ENCODE measurements at regions not wholly inside any gene's neighbourhood (a gene's known extent, or its start where the extent isn't known, plus 50 kb on each side); places are given as distances from the start of the nearest gene placed in this dataset.

- Histone ChIP-seq H3K4me1 (no peaks in the 10 kb centered on the region), H3K36me3 (no peaks in the 10 kb centered on the region), H3K27me3 (no peaks in the 10 kb centered on the region), H3K27ac (no peak overlapping the region), H3K4me3 (no peak overlapping the region), H3K9me3 (no peaks in the 10 kb centered on the region)
- in situ Hi-C loops (cut with MboI; ENCODE audit: low pct_ligation_motif_present in 1 of 4, low pct_unique_long_range_greater_than_20kb in 1 of 4, low sequenced_read_pairs in 3 of 4) = no loop called here
- intact Hi-C loops (cut with DNase I; ENCODE audit: low total_unique reads) = no loop called here
- DNase-seq = no peak
- no peak for TF ChIP-seq CTCF (IDR thresholded peaks at IDR 0.05)
- no peak for TF ChIP-seq POLR2A (IDR thresholded peaks at IDR 0.05)
- TF ChIP-seq EP300 (IDR thresholded peaks at IDR 0.05; ENCODE audit: low read depth) = no peak
- TF ChIP-seq POLR2AphosphoS5 (IDR thresholded peaks at IDR 0.05) = no peak
- WGBS, 2 donors (ENCODE audit: low coverage in 1 of 2) = 40 to 86% methylated on average over 2 to 9 of the region's 9 CpGs
These were observed 764.9 kb downstream of the TMEM182 start for GRCh38 chr2:103526757-103527156.

- TF ChIP-seq POLR2AphosphoS5 (IDR thresholded peaks at IDR 0.05) = no peak
- Histone ChIP-seq H3K4me3 (no peak overlapping the region), H3K4me1 (no peaks in the 10 kb centered on the region), H3K27ac (no peak overlapping the region), H3K27me3 (no peaks in the 10 kb centered on the region), H3K9me3 (no peaks in the 10 kb centered on the region), H3K36me3 (no peaks in the 10 kb centered on the region)
- DNase-seq = no peak
- in situ Hi-C loops (cut with MboI; ENCODE audit: low pct_ligation_motif_present in 1 of 4, low pct_unique_long_range_greater_than_20kb in 1 of 4, low sequenced_read_pairs in 3 of 4) (no loop called here), intact Hi-C loops (cut with DNase I; ENCODE audit: low total_unique reads) (no loop called here)
- 54 to 58% methylated on average over 3 of the region's 3 CpGs for WGBS, 2 donors (ENCODE audit: low coverage in 1 of 2)
These were observed 765.4 kb downstream of the TMEM182 start for GRCh38 chr2:103527278-103527677.

GRCh38 chr2:103529798-103530502 lies 768.1 kb downstream of the TMEM182 start:
- H3K9me3 ChIP-seq = no peaks in the 10 kb centered on the region
- intact Hi-C loops (cut with DNase I; ENCODE audit: low total_unique reads) = no loop called here
- H3K4me1 ChIP-seq = no peaks in the 10 kb centered on the region
- H3K36me3 ChIP-seq = no peaks in the 10 kb centered on the region
- H3K4me3 ChIP-seq = no peak overlapping the region
- no peaks in the 10 kb centered on the region for H3K27me3 ChIP-seq
- no peak overlapping the region for H3K27ac ChIP-seq
- TF ChIP-seq POLR2A (IDR thresholded peaks at IDR 0.05) = no peak
- TF ChIP-seq EP300 (IDR thresholded peaks at IDR 0.05; ENCODE audit: low read depth) = no peak
- TF ChIP-seq CTCF (IDR thresholded peaks at IDR 0.05) = no peak
- no peak for TF ChIP-seq POLR2AphosphoS5 (IDR thresholded peaks at IDR 0.05)
- WGBS, 2 donors (ENCODE audit: low coverage in 1 of 2) = 71 to 77% methylated on average over 4 to 5 of the region's 5 CpGs
- in situ Hi-C loops (cut with MboI; ENCODE audit: low pct_ligation_motif_present in 1 of 4, low pct_unique_long_range_greater_than_20kb in 1 of 4, low sequenced_read_pairs in 3 of 4) = no loop called here
- no peak for DNase-seq

GRCh38 chr2:103552775-103553174 lies 790.9 kb downstream of the TMEM182 start:
- intact Hi-C loops (cut with DNase I; ENCODE audit: low total_unique reads) (no loop called here), in situ Hi-C loops (cut with MboI; ENCODE audit: low pct_ligation_motif_present in 1 of 4, low pct_unique_long_range_greater_than_20kb in 1 of 4, low sequenced_read_pairs in 3 of 4) (no loop called here)
- Histone ChIP-seq H3K9me3 (no peaks in the 10 kb centered on the region), H3K27me3 (no peaks in the 10 kb centered on the region), H3K4me3 (no peak overlapping the region), H3K36me3 (no peaks in the 10 kb centered on the region), H3K4me1 (no peaks in the 10 kb centered on the region), H3K27ac (no peak overlapping the region)
- TF ChIP-seq EP300 (IDR thresholded peaks at IDR 0.05; ENCODE audit: low read depth) (no peak), CTCF (IDR thresholded peaks at IDR 0.05) (no peak), POLR2AphosphoS5 (IDR thresholded peaks at IDR 0.05) (no peak), POLR2A (IDR thresholded peaks at IDR 0.05) (no peak)
- 77 to 80% methylated on average over 3 of the region's 3 CpGs for WGBS, 2 donors (ENCODE audit: low coverage in 1 of 2)
- no peak for DNase-seq

- H3K4me1 ChIP-seq = no peaks in the 10 kb centered on the region
- intact Hi-C loops (cut with DNase I; ENCODE audit: low total_unique reads) (no loop called here), in situ Hi-C loops (cut with MboI; ENCODE audit: low pct_ligation_motif_present in 1 of 4, low pct_unique_long_range_greater_than_20kb in 1 of 4, low sequenced_read_pairs in 3 of 4) (no loop called here)
- TF ChIP-seq EP300 (IDR thresholded peaks at IDR 0.05; ENCODE audit: low read depth) (no peak), CTCF (IDR thresholded peaks at IDR 0.05) (no peak), POLR2AphosphoS5 (IDR thresholded peaks at IDR 0.05) (no peak), POLR2A (IDR thresholded peaks at IDR 0.05) (no peak)
- H3K4me3 ChIP-seq = no peak overlapping the region
- DNase-seq = no peak
- no peaks in the 10 kb centered on the region for H3K36me3 ChIP-seq
- H3K27me3 ChIP-seq = no peaks in the 10 kb centered on the region
- no peak overlapping the region for H3K27ac ChIP-seq
- peaks cover 0 to 4% of the 10 kb centered on the region in 2 donors for H3K9me3 ChIP-seq
- WGBS, 2 donors (ENCODE audit: low coverage in 1 of 2) = 80 to 93% methylated on average over 2 to 3 of the region's 3 CpGs
These were observed 833.0 kb downstream of the TMEM182 start for GRCh38 chr2:103594823-103595222.
